ACC112 (cell line): ENCODE measurements at regions not wholly inside any gene's neighbourhood (a gene's known extent, or its start where the extent isn't known, plus 50 kb on each side); places are given as distances from the start of the nearest gene placed in this dataset.

Source experiments
- H2AFZ ChIP-seq: fragments of 200-600 bp; sonication (generic); one replicate; pipeline ENCODE4 v1.6.0; 2017; ENCODE audit warnings: antibody characterized with exemption, low read length; ENCODE audit not compliant: unreplicated experiment
- H3K27ac ChIP-seq: fragments of 200-600 bp; sonication (generic); 2 replicates; pipeline ENCODE4 v1.5.1; 2014; ENCODE audit warnings: low read depth, mild to moderate bottlenecking, antibody characterized with exemption, low read length, moderate library complexity
- H3K27me3 ChIP-seq: fragments of 200-600 bp; sonication (generic); 2 replicates; pipeline ENCODE4 v1.6.1; 2014; ENCODE audit warnings: mild to moderate bottlenecking, antibody characterized with exemption, low read length, moderate library complexity, mixed read lengths; ENCODE audit not compliant: insufficient read depth
- H3K36me3 ChIP-seq: fragments of 200-600 bp; sonication (generic); 2 replicates; pipeline ENCODE4 v1.6.1; 2016; ENCODE audit warnings: mild to moderate bottlenecking, antibody characterized with exemption, low read length, moderate library complexity, mixed read lengths; ENCODE audit not compliant: insufficient read depth
- H3K4me1 ChIP-seq: fragments of 200-600 bp; sonication (generic); one replicate; pipeline ENCODE4 v1.6.1; 2016; ENCODE audit warnings: low read length, mixed read lengths; ENCODE audit not compliant: insufficient read depth, unreplicated experiment, control insufficient read depth
- H3K4me3 ChIP-seq: fragments of 200-600 bp; sonication (generic); 2 replicates; pipeline ENCODE4 v1.5.1; 2014; ENCODE audit warnings: mild to moderate bottlenecking, low read depth, low read length
- H3K79me2 ChIP-seq: fragments of 200-600 bp; sonication (generic); one replicate; pipeline ENCODE4 v1.6.0; 2016; ENCODE audit warnings: low read length; ENCODE audit not compliant: control insufficient read depth, unreplicated experiment, insufficient read depth

- Histone ChIP-seq H3K79me2 (no peaks in the 10 kb centered on the region), H3K4me3 (no peak overlapping the region), H3K4me1 (no peaks in the 10 kb centered on the region), H3K27ac (no peak overlapping the region), H2AFZ (no peak overlapping the region), H3K36me3 (no peaks in the 10 kb centered on the region), H3K27me3 (no peaks in the 10 kb centered on the region)
Measured at GRCh38 chr1:58976294-58976693, 192.4 kb upstream of the JUN start.

GRCh38 chr1:58977598-58977997, 193.8 kb upstream of the JUN start:
- Histone ChIP-seq H2AFZ (no peak overlapping the region), H3K27ac (no peak overlapping the region), H3K27me3 (no peaks in the 10 kb centered on the region), H3K4me3 (no peak overlapping the region), H3K4me1 (peaks cover 2% of the 10 kb centered on the region), H3K79me2 (no peaks in the 10 kb centered on the region), H3K36me3 (no peaks in the 10 kb centered on the region)

DNA sequence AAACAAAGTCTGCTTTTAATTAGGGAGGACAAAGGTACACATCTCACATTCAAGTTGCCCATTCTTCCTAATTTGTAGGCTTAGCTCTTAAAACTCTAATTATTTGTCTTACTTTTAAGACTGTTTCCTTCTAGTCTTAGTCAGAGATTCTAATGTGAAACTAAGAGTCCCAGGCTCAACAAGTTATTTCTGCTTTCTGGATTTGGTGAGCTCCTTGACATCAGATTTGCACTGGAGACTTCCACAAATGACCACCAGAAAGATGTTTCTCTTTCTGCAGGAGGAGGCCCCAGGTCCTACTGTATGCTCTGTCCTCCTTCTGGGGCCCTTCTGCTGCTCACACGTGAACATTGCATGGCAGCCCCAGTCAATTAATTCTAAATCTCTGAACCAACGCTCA, 194.2 kb upstream of the JUN start:
- Histone ChIP-seq H3K79me2 (no peaks in the 10 kb centered on the region), H2AFZ (no peak overlapping the region), H3K27ac (no peak overlapping the region), H3K27me3 (no peaks in the 10 kb centered on the region), H3K4me1 (peaks cover 7% of the 10 kb centered on the region), H3K4me3 (no peak overlapping the region), H3K36me3 (no peaks in the 10 kb centered on the region)

DNA sequence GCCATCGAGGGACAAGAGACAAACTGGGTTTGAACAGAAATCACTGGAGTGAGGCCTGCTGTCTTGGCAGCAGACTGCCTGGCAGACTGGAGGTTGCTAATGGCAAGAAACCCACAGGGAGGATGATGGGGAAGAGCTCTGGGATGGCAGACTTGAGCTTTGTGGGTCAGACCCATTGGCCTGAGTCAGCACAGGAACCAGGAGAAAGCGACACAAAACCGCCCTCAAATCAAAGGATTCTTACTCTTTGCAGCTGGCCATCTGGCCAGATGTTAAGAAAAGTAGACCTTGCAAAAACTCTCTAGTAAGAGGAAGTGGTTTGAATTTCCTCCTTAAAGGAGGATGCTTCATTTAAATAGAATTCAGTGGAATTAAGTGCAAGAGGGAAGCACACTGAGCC, 195.2 kb upstream of the JUN start:
- no peak overlapping the region for H3K4me3 ChIP-seq
- H3K27ac ChIP-seq: no peak overlapping the region
- no peak overlapping the region for H2AFZ ChIP-seq
- no peaks in the 10 kb centered on the region for H3K36me3 ChIP-seq
- H3K4me1 ChIP-seq: peaks cover 15% of the 10 kb centered on the region
- H3K27me3 ChIP-seq: no peaks in the 10 kb centered on the region
- H3K79me2 ChIP-seq: no peaks in the 10 kb centered on the region

DNA sequence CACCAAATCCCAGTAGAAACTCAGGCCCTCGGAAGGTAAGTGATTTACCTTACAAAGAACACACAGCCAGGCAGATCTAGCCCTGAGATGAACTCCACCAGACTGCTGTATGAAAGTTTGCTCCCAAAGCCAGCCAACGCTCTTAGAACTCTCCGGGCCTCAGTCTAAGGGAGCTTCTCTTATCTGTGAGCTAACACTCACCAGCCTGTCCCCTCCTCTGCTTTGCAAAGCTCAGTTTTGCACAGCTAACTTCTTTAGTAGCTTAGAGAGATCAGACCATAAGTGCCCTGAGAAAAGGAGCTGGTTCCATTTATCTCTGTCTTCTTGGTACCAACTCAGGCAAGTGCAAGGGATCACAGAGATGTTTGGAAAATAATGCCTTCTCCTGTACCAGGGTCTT, 195.8 kb upstream of the JUN start:
- peaks cover 15% of the 10 kb centered on the region for H3K4me1 ChIP-seq
- no peak overlapping the region for H3K27ac ChIP-seq
- H2AFZ ChIP-seq: no peak overlapping the region
- H3K79me2 ChIP-seq: no peaks in the 10 kb centered on the region
- no peaks in the 10 kb centered on the region for H3K36me3 ChIP-seq
- H3K27me3 ChIP-seq: no peaks in the 10 kb centered on the region
- H3K4me3 ChIP-seq: no peak overlapping the region

- Histone ChIP-seq H2AFZ (no peak overlapping the region), H3K4me3 (no peak overlapping the region), H3K79me2 (no peaks in the 10 kb centered on the region), H3K4me1 (peaks cover 15% of the 10 kb centered on the region), H3K27ac (no peak overlapping the region), H3K36me3 (no peaks in the 10 kb centered on the region), H3K27me3 (no peaks in the 10 kb centered on the region)
Measured at GRCh38 chr1:58981392-58981791, 197.5 kb upstream of the JUN start.

- Histone ChIP-seq H3K36me3 (no peaks in the 10 kb centered on the region), H3K27ac (no peak overlapping the region), H3K27me3 (no peaks in the 10 kb centered on the region), H3K4me3 (no peak overlapping the region), H3K79me2 (no peaks in the 10 kb centered on the region), H2AFZ (no peak overlapping the region), H3K4me1 (peaks cover 15% of the 10 kb centered on the region)
Measured at GRCh38 chr1:58982259-58982998, 198.6 kb upstream of the JUN start.

DNA sequence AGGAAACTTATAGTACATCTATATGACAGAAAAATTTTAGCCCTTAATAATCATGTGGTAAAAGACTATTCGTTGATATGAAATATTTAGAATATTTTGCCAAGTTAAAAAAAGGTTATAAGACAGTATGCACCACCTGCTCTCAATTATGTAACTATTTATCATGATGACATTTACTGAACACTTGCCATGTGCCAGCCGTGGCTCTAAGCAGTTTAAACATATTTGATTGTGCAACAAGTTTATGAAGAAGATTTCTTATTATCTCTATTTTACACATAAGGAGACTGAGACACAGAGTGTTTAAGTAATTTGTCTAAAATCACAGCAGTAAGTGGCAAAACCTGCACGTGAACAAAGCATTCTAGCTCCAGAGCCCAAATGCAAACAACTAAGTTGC, 199.3 kb upstream of the JUN start:
- Histone ChIP-seq H3K27ac (no peak overlapping the region), H3K4me1 (peaks cover 15% of the 10 kb centered on the region), H3K36me3 (no peaks in the 10 kb centered on the region), H3K27me3 (no peaks in the 10 kb centered on the region), H3K79me2 (no peaks in the 10 kb centered on the region), H3K4me3 (no peak overlapping the region), H2AFZ (no peak overlapping the region)

- H3K27me3 ChIP-seq: no peaks in the 10 kb centered on the region
- no peak overlapping the region for H2AFZ ChIP-seq
- no peak overlapping the region for H3K27ac ChIP-seq
- H3K4me1 ChIP-seq: peaks cover 15% of the 10 kb centered on the region
- no peaks in the 10 kb centered on the region for H3K79me2 ChIP-seq
- H3K36me3 ChIP-seq: no peaks in the 10 kb centered on the region
- no peak overlapping the region for H3K4me3 ChIP-seq
Measured at GRCh38 chr1:58983633-58984245, 199.9 kb upstream of the JUN start.

- Histone ChIP-seq H2AFZ (no peak overlapping the region), H3K27ac (no peak overlapping the region), H3K4me3 (no peak overlapping the region), H3K27me3 (no peaks in the 10 kb centered on the region), H3K4me1 (peaks cover 15% of the 10 kb centered on the region), H3K36me3 (no peaks in the 10 kb centered on the region), H3K79me2 (no peaks in the 10 kb centered on the region)
Measured at GRCh38 chr1:58986996-58987767, 203.3 kb upstream of the JUN start.

GRCh38 chr1:58988752-58989151, 204.9 kb upstream of the JUN start:
- Histone ChIP-seq H3K4me3 (no peak overlapping the region), H3K79me2 (no peaks in the 10 kb centered on the region), H2AFZ (no peak overlapping the region), H3K36me3 (no peaks in the 10 kb centered on the region), H3K27me3 (no peaks in the 10 kb centered on the region), H3K27ac (no peak overlapping the region), H3K4me1 (peaks cover 2% of the 10 kb centered on the region)
